Sigmoid colon (tissue), 6 donors: ENCODE measurements at regions not wholly inside any gene's neighbourhood (a gene's known extent, or its start where the extent isn't known, plus 50 kb on each side); places are given as distances from the start of the nearest gene placed in this dataset.

ENCODE experiments used
- DNase-seq: peaks from one replicate; pipeline ENCODE4 v3.0.0-alpha.2; 2019
- H3K27ac ChIP-seq, 4 donors: fragments of 200-600 bp; sonication (generic); one replicate each; pipeline ENCODE4 v1.5.1; 2016 to 2019; ENCODE audit warnings: mild to moderate bottlenecking in 1 of 4
- H3K27me3 ChIP-seq, 3 donors: fragments of 200-600 bp; sonication (generic); one replicate each; pipeline ENCODE4 v1.5.1; 2019; ENCODE audit warnings: mild to moderate bottlenecking in 1 of 3
- H3K36me3 ChIP-seq, 4 donors: fragments of 200-600 bp; sonication (generic); one replicate each; pipeline ENCODE4 v1.5.1; 2016 to 2019
- H3K4me1 ChIP-seq, 4 donors: fragments of 200-600 bp; sonication (generic); one replicate each; pipeline ENCODE4 v1.5.1; 2017 to 2019
- H3K4me3 ChIP-seq, 4 donors: fragments of 200-600 bp; sonication (generic); one replicate each; pipeline ENCODE4 v1.5.1; 2017 to 2019; ENCODE audit warnings: mild to moderate bottlenecking in 2 of 4, moderate library complexity in 1 of 4
- H3K9me3 ChIP-seq, 4 donors: fragments of 200-600 bp in 3 of 4; sonication (generic) in 3 of 4; one replicate each; pipeline versions ENCODE4 v1.5.1 to v1.6.1; 2013 to 2019
- EP300 ChIP-seq, 4 donors: sonication (generic); formaldehyde crosslinking; IDR thresholded peaks; one replicate each; pipeline ENCODE4 v1.6.1; 2017; ENCODE audit warnings: antibody characterized with exemption in 4 of 4
- POLR2A ChIP-seq, 2 donors: fragments of 450-650 bp; IDR thresholded peaks; one replicate each; pipeline ENCODE4 v1.6.1; 2016; ENCODE audit warnings: antibody characterized with exemption in 2 of 2, mild to moderate bottlenecking in 2 of 2, moderate library complexity in 2 of 2
- POLR2AphosphoS5 ChIP-seq, 4 donors: sonication (generic); formaldehyde crosslinking; IDR thresholded peaks; one replicate each; pipeline ENCODE4 v1.6.1; 2017; ENCODE audit warnings: antibody characterized with exemption in 4 of 4
- WGBS, 2 donors: extraction: QIAGEN DNeasy Blood & Tissue Kit; methylation state at CpG; one replicate each; pipeline ENCODE4 v1.1.7; 2013; 5-methylcytosine and 5-hydroxymethylcytosine counted together
- intact Hi-C: fragments of 100-400 bp; cut with DNase I; formaldehyde crosslinking; loops from one replicate; pipeline ENCODE4 v1.15.1; 2023
- TF ChIP-seq, protein P1 (sequence below), 4 experiments: fragments of 450-650 bp in 3 of 4; fragments of 200-600 bp in 1 of 4; IDR thresholded peaks; one replicate each; pipeline ENCODE4 v1.5.1; 2016 to 2019; ENCODE audit warnings: antibody characterized with exemption in 4 of 4, mild to moderate bottlenecking in 3 of 4, moderate library complexity in 2 of 4
- donor health status: healthy with polysubstance abuse.
- donor health status: healthy.

GRCh38 chr1:219989766-219990165 lies 56.5 kb downstream of the EPRS1 start:
- Histone ChIP-seq H3K4me3 (no peak overlapping the region), H3K9me3 (no peaks in the 10 kb centered on the region), H3K36me3 (peaks cover 5 to 46% (median 12%) of the 10 kb centered on the region in 4 donors), H3K4me1 (no peaks in the 10 kb centered on the region), H3K27me3 (no peaks in the 10 kb centered on the region), H3K27ac (no peak overlapping the region)
- WGBS, 2 donors: 74 to 86% methylated on average over 4 of the region's 4 CpGs
- intact Hi-C loops: no loop called here
- no peak for DNase-seq
- no peak for TF ChIP-seq POLR2A (IDR thresholded peaks at IDR 0.05)
- no peak for TF ChIP-seq EP300 (IDR thresholded peaks at IDR 0.05)
- TF ChIP-seq POLR2AphosphoS5 (IDR thresholded peaks at IDR 0.05): no peak
- TF ChIP-seq, protein P1, sequence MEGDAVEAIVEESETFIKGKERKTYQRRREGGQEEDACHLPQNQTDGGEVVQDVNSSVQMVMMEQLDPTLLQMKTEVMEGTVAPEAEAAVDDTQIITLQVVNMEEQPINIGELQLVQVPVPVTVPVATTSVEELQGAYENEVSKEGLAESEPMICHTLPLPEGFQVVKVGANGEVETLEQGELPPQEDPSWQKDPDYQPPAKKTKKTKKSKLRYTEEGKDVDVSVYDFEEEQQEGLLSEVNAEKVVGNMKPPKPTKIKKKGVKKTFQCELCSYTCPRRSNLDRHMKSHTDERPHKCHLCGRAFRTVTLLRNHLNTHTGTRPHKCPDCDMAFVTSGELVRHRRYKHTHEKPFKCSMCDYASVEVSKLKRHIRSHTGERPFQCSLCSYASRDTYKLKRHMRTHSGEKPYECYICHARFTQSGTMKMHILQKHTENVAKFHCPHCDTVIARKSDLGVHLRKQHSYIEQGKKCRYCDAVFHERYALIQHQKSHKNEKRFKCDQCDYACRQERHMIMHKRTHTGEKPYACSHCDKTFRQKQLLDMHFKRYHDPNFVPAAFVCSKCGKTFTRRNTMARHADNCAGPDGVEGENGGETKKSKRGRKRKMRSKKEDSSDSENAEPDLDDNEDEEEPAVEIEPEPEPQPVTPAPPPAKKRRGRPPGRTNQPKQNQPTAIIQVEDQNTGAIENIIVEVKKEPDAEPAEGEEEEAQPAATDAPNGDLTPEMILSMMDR (IDR thresholded peaks at IDR 0.05): no peak

DNA sequence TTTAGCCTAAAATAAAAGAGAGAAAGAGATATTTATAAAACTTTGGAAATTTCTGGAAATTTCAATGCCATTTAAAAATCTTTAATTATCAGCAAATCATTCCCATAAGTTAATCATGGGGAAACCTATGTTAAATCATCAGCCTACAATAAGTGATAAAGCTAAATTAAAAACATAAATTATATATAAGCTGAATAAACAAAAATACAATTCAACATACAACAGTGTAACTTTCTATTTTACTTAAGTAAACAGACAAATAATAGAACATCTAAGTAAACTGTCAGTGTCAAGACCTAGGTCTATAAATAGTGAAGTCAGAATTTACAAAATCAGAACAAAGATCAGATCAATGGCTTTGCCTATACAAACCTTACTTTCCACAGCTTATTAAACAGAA lies 57.5 kb downstream of the EPRS1 start:
- no peaks in the 10 kb centered on the region for H3K4me1 ChIP-seq
- TF ChIP-seq, protein P1 (IDR thresholded peaks at IDR 0.05): no peak
- TF ChIP-seq POLR2A (IDR thresholded peaks at IDR 0.05): no peak
- no peak for TF ChIP-seq POLR2AphosphoS5 (IDR thresholded peaks at IDR 0.05)
- TF ChIP-seq EP300 (IDR thresholded peaks at IDR 0.05): no peak
- H3K9me3 ChIP-seq: no peaks in the 10 kb centered on the region
- no peaks in the 10 kb centered on the region for H3K27me3 ChIP-seq
- H3K4me3 ChIP-seq: no peak overlapping the region
- no peak overlapping the region for H3K27ac ChIP-seq
- DNase-seq: no peak
- peaks cover 5 to 51% (median 12%) of the 10 kb centered on the region in 4 donors for H3K36me3 ChIP-seq
- intact Hi-C loops: no loop called here

DNA sequence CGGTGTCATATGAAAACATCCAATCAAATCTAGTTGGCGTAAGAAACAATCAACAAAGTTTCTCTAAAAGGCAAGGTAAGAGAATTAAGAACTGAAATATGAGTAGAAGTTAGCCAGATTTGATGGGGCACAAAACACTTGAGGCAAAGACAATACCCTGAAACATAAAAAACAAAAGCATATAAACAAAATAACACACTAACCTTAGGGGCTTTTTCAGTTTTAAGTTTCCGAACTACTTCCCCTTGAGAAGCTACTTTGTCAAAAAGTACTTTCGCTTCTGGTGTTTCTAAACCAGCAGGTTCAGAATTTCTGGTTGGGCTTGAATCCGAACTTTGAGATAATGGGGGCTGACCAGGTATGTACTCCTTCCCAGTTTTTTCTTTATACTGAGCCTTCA lies 57.9 kb downstream of the EPRS1 start:
- intact Hi-C loops: no loop called here
- H3K36me3 ChIP-seq: peaks cover 5 to 55% (median 12%) of the 10 kb centered on the region in 4 donors
- TF ChIP-seq POLR2AphosphoS5 (IDR thresholded peaks at IDR 0.05) (no peak), POLR2A (IDR thresholded peaks at IDR 0.05) (no peak), EP300 (IDR thresholded peaks at IDR 0.05) (no peak)
- TF ChIP-seq, protein P1 (IDR thresholded peaks at IDR 0.05): no peak

GRCh38 chr1:219987325-219987724 lies 59.0 kb upstream of the SLC30A10 start:
- Histone ChIP-seq H3K27ac (no peak overlapping the region), H3K27me3 (no peaks in the 10 kb centered on the region), H3K36me3 (peaks cover 9 to 66% (median 15%) of the 10 kb centered on the region in 4 donors), H3K4me1 (no peaks in the 10 kb centered on the region), H3K9me3 (no peaks in the 10 kb centered on the region), H3K4me3 (no peak overlapping the region)
- intact Hi-C loops: no loop called here
- DNase-seq: no peak
- 94 to 98% methylated on average over 2 of the region's 2 CpGs for WGBS, 2 donors
- TF ChIP-seq EP300 (IDR thresholded peaks at IDR 0.05) (no peak), POLR2A (IDR thresholded peaks at IDR 0.05) (no peak), POLR2AphosphoS5 (IDR thresholded peaks at IDR 0.05) (no peak)
- TF ChIP-seq, protein P1 (IDR thresholded peaks at IDR 0.05): no peak

More for the DNA sequence above, 57.9 kb downstream of the EPRS1 start:
- Histone ChIP-seq H3K4me3 (no peak overlapping the region), H3K9me3 (no peaks in the 10 kb centered on the region), H3K4me1 (no peaks in the 10 kb centered on the region), H3K27me3 (no peaks in the 10 kb centered on the region), H3K27ac (no peak overlapping the region)
- DNase-seq: no peak
- 88 to 93% methylated on average over 5 of the region's 5 CpGs for whole genome bisulfite sequencing, 2 donors

DNA sequence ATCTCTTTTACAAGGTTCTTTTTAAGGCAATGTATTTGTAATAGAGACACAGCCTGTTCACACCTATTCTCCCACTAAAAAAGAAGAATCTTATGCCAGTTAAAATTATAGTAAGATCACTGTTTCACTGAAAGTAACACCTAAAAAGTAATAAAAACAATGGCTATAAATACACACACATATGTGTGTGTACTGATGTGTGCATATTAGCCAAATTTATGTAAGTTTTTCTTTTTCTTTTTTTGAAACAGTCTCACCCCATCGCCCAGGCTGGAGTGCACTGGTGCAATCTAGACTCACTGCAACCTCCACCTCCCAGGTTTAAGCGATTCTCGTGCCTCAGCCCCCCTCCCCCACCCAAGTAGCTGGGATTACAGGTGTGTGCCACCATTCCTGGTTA lies 56.8 kb upstream of the SLC30A10 start:
- Histone ChIP-seq H3K9me3 (no peaks in the 10 kb centered on the region), H3K36me3 (peaks cover 9 to 86% (median 18%) of the 10 kb centered on the region in 4 donors), H3K4me3 (no peak overlapping the region), H3K27me3 (no peaks in the 10 kb centered on the region), H3K4me1 (no peaks in the 10 kb centered on the region), H3K27ac (no peak overlapping the region)
- TF ChIP-seq EP300 (IDR thresholded peaks at IDR 0.05) (no peak), POLR2AphosphoS5 (IDR thresholded peaks at IDR 0.05) (no peak), POLR2A (IDR thresholded peaks at IDR 0.05) (no peak)
- TF ChIP-seq, protein P1 (IDR thresholded peaks at IDR 0.05): no peak
- WGBS, 2 donors: 86 to 89% methylated on average over 3 of the region's 3 CpGs
- intact Hi-C loops: no loop called here
- DNase-seq: no peak
